ENCODE measurements at regions not wholly inside any gene's neighbourhood (a gene's known extent, or its start where the extent isn't known, plus 50 kb on each side); places are given as distances from the start of the nearest gene placed in this dataset.

- no peak for TF ChIP-seq CTCF (IDR thresholded peaks at IDR 0.05; ENCODE audit: insufficient read depth, low read depth, low read length)
- no peak for TF ChIP-seq EZH2 (IDR thresholded peaks at IDR 0.05; ENCODE audit: insufficient read depth, low read length)
Measured at GRCh38 chrX:94492541-94492940, 818.5 kb downstream of the FAM133A start.

Data from astrocyte (in vitro differentiated cells and primary cell).